Epithelial cell of prostate (primary cell): ENCODE measurements at regions not wholly inside any gene's neighbourhood (a gene's known extent, or its start where the extent isn't known, plus 50 kb on each side); places are given as distances from the start of the nearest gene placed in this dataset.

Experiments
- DNase-seq: peaks from one replicate; pipeline ENCODE4 v3.0.0-alpha.2; 2011; ENCODE audit warnings: low read depth, low spot score
- H3K27ac ChIP-seq: fragments of 450-650 bp; 2 replicates; pipeline ENCODE4 v1.5.1; 2017; ENCODE audit warnings: mild to moderate bottlenecking

- no peak overlapping the region for H3K27ac ChIP-seq
- no peak for DNase-seq
These were observed 77.5 kb upstream of the UNC5A start for GRCh38 chr5:176732736-176733405.

GRCh38 chr5:176733406-176734262, 76.7 kb upstream of the UNC5A start:
- no peak overlapping the region for H3K27ac ChIP-seq
- no peak for DNase-seq

- no peak for DNase-seq
- H3K27ac ChIP-seq, result no peak overlapping the region
These were observed 75.5 kb upstream of the UNC5A start for GRCh38 chr5:176734756-176735342.

- no peak for DNase-seq
- no peak overlapping the region for H3K27ac ChIP-seq
These were observed 74.7 kb upstream of the UNC5A start for GRCh38 chr5:176735383-176736265.

GRCh38 chr5:176736301-176736930, 73.9 kb upstream of the UNC5A start:
- no peak for DNase-seq
- no peak overlapping the region for H3K27ac ChIP-seq

GRCh38 chr5:176736931-176737745, 73.2 kb upstream of the UNC5A start:
- H3K27ac ChIP-seq, result no peak overlapping the region
- DNase-seq, result no peak

GRCh38 chr5:176737746-176738636, 72.4 kb upstream of the UNC5A start:
- no peak for DNase-seq
- no peak overlapping the region for H3K27ac ChIP-seq

GRCh38 chr5:176738637-176739250, 71.6 kb upstream of the UNC5A start:
- DNase-seq, result no peak
- no peak overlapping the region for H3K27ac ChIP-seq

GRCh38 chr5:176739461-176740051, 70.8 kb upstream of the UNC5A start:
- DNase-seq, result no peak
- H3K27ac ChIP-seq, result no peak overlapping the region

- H3K27ac ChIP-seq, result no peak overlapping the region
- DNase-seq, result no peak
These were observed 70.1 kb upstream of the UNC5A start for GRCh38 chr5:176740131-176740701.

- DNase-seq, result no peak
- no peak overlapping the region for H3K27ac ChIP-seq
These were observed 69.5 kb upstream of the UNC5A start for GRCh38 chr5:176740702-176741496.

GRCh38 chr5:176741561-176742211, 68.7 kb upstream of the UNC5A start:
- no peak overlapping the region for H3K27ac ChIP-seq
- DNase-seq, result no peak

- no peak for DNase-seq
- no peak overlapping the region for H3K27ac ChIP-seq
These were observed 67.9 kb upstream of the UNC5A start for GRCh38 chr5:176742246-176743105.

GRCh38 chr5:176743136-176743861, 67.1 kb upstream of the UNC5A start:
- no peak overlapping the region for H3K27ac ChIP-seq
- no peak for DNase-seq
